GM13976 (cell line): ENCODE measurements at regions not wholly inside any gene's neighbourhood (a gene's known extent, or its start where the extent isn't known, plus 50 kb on each side); places are given as distances from the start of the nearest gene placed in this dataset.

ENCODE experiments used
- DNase-seq: peaks from one replicate; pipeline ENCODE4 v3.0.0; 2012; ENCODE audit warnings: low spot score
- CTCF ChIP-seq: IDR thresholded peaks from 2 replicates; pipeline ENCODE4 v1.5.1; 2012; ENCODE audit warnings: borderline replicate concordance, mild to moderate bottlenecking; ENCODE audit not compliant: insufficient read depth; ENCODE audit errors: extremely low read depth, missing control alignments, control extremely low read depth
- in situ Hi-C: fragments of 300-500 bp; cut with MboI; formaldehyde crosslinking; loops from one replicate; pipeline ENCODE4 v1.12.0; 2022; ENCODE audit warnings: low sequenced_read_pairs, mixed read lengths, inconsistent platforms; ENCODE audit not compliant: unreplicated experiment

GRCh38 chr2:8455236-8456150, 226.4 kb upstream of the ID2 start:
- DNase-seq = no peak
- no peak for TF ChIP-seq CTCF
- in situ Hi-C loops = no loop called here

GRCh38 chr2:8456151-8457091, 225.4 kb upstream of the ID2 start:
- TF ChIP-seq CTCF = no peak
- peak; percentile 66 for DNase-seq
- in situ Hi-C loops = no loop called here

GRCh38 chr2:8457092-8457481, 224.8 kb upstream of the ID2 start:
- in situ Hi-C loops = no loop called here
- no peak for TF ChIP-seq CTCF
- no peak for DNase-seq

- DNase-seq = no peak
- no peak for TF ChIP-seq CTCF
- in situ Hi-C loops = no loop called here
These were observed 224.0 kb upstream of the ID2 start for GRCh38 chr2:8457699-8458502.

GRCh38 chr2:8458503-8459459, 223.1 kb upstream of the ID2 start:
- DNase-seq = no peak
- no peak for TF ChIP-seq CTCF
- in situ Hi-C loops = no loop called here
